Neural progenitor cell (in vitro differentiated cells): ENCODE measurements at regions not wholly inside any gene's neighbourhood (a gene's known extent, or its start where the extent isn't known, plus 50 kb on each side); places are given as distances from the start of the nearest gene placed in this dataset.

Experiments used
- EZH2 ChIP-seq: fragments of 200-600 bp; sonication (generic); IDR thresholded peaks from 2 replicates; pipeline ENCODE4 v1.6.1; 2017; ENCODE audit warnings: antibody characterized with exemption, mild to moderate bottlenecking, moderate library complexity
- EZH2phosphoT487 ChIP-seq: fragments of 200-600 bp; sonication (generic); IDR thresholded peaks from 2 replicates; pipeline ENCODE4 v1.6.1; 2017; ENCODE audit warnings: antibody characterized with exemption
- TF ChIP-seq, protein P1 (sequence below): fragments of 200-600 bp; sonication (generic); IDR thresholded peaks from 2 replicates; pipeline ENCODE4 v1.5.1; 2017; ENCODE audit warnings: antibody characterized with exemption, mild to moderate bottlenecking

DNA sequence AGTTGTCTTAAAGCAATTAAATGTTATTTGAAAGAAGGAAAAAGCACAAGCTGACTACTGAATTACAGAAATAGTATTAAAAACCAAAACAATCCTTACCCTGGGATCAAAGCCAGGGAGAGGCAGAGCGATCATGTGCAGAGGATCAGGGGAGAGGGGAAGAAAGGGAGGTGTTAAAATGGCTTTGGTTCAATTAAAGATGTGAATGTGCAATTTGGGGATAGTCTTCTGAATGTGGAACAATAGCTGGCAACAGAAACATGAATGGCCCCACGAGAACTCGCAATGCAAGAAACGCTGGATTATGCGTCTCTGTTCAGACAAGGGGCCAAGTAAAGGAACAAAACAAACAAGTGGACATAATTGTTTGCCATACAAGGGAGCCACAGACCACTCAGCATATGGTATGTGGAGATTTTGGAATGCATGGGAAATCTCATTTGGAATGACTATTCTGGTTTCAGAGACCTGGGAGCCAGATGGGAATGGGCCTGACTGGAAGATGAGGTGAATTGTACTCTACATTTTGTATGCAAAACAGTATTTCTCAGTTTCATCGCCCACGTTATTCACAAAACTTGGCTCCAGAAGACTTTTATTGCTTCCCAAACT lies 155.4 kb downstream of the SLC4A3 start:
- TF ChIP-seq, protein P1, sequence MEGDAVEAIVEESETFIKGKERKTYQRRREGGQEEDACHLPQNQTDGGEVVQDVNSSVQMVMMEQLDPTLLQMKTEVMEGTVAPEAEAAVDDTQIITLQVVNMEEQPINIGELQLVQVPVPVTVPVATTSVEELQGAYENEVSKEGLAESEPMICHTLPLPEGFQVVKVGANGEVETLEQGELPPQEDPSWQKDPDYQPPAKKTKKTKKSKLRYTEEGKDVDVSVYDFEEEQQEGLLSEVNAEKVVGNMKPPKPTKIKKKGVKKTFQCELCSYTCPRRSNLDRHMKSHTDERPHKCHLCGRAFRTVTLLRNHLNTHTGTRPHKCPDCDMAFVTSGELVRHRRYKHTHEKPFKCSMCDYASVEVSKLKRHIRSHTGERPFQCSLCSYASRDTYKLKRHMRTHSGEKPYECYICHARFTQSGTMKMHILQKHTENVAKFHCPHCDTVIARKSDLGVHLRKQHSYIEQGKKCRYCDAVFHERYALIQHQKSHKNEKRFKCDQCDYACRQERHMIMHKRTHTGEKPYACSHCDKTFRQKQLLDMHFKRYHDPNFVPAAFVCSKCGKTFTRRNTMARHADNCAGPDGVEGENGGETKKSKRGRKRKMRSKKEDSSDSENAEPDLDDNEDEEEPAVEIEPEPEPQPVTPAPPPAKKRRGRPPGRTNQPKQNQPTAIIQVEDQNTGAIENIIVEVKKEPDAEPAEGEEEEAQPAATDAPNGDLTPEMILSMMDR = no peak
- TF ChIP-seq EZH2 = no peak
- TF ChIP-seq EZH2phosphoT487 = no peak
